Lung microvascular endothelial cell (primary cell): ENCODE measurements at regions not wholly inside any gene's neighbourhood (a gene's known extent, or its start where the extent isn't known, plus 50 kb on each side); places are given as distances from the start of the nearest gene placed in this dataset.

Experiments
- DNase-seq, 2 donors: peaks; one replicate each; pipeline versions ENCODE4 v3.0.0 to v3.0.0-alpha.2; 2010; ENCODE audit warnings: low read depth in 2 of 2

GRCh38 chr6:1514078-1514477, 95.6 kb upstream of the FOXC1 start:
- no peak for DNase-seq

GRCh38 chr6:1515280-1515679, 94.4 kb upstream of the FOXC1 start:
- DNase-seq: no peak

GRCh38 chr6:1515781-1516180, 93.9 kb upstream of the FOXC1 start:
- DNase-seq: no peak

GRCh38 chr6:1516742-1517520, 92.8 kb upstream of the FOXC1 start:
- DNase-seq: no peak

- DNase-seq: no peak
Observed at GRCh38 chr6:1518855-1519254, 90.9 kb upstream of the FOXC1 start.

- DNase-seq: no peak
Observed at GRCh38 chr6:1519597-1519996, 90.1 kb upstream of the FOXC1 start.

- peak in 1 of 2 donors; percentile 3 for DNase-seq
Observed at GRCh38 chr6:1522779-1523178, 86.9 kb upstream of the FOXC1 start.

- DNase-seq: peak; percentile 72 to 81
Observed at GRCh38 chr6:1524040-1524480, 85.7 kb upstream of the FOXC1 start.

- no peak for DNase-seq
Observed at GRCh38 chr6:1525364-1526038, 84.2 kb upstream of the FOXC1 start.

- no peak for DNase-seq
Observed at GRCh38 chr6:1526398-1527072, 83.2 kb upstream of the FOXC1 start.

- no peak for DNase-seq
Observed at GRCh38 chr6:1527073-1527457, 82.7 kb upstream of the FOXC1 start.

GRCh38 chr6:1535295-1535694, 74.4 kb upstream of the FOXC1 start:
- peak; percentile 32 to 90 for DNase-seq

GRCh38 chr6:1536526-1537429, 72.9 kb upstream of the FOXC1 start:
- DNase-seq: no peak

- DNase-seq: no peak
Observed at GRCh38 chr6:1538369-1538768, 71.3 kb upstream of the FOXC1 start.

GRCh38 chr6:1538810-1539478, 70.8 kb upstream of the FOXC1 start:
- DNase-seq: no peak

- no peak for DNase-seq
Observed at GRCh38 chr6:1540864-1541521, 68.7 kb upstream of the FOXC1 start.

- DNase-seq: no peak
Observed at GRCh38 chr6:1542335-1542734, 67.4 kb upstream of the FOXC1 start.

- no peak for DNase-seq
Observed at GRCh38 chr6:1542764-1543163, 67.0 kb upstream of the FOXC1 start.

GRCh38 chr6:1544000-1544399, 65.7 kb upstream of the FOXC1 start:
- no peak for DNase-seq

GRCh38 chr6:1544603-1545002, 65.1 kb upstream of the FOXC1 start:
- DNase-seq: no peak
